ENCODE measurements at regions not wholly inside any gene's neighbourhood (a gene's known extent, or its start where the extent isn't known, plus 50 kb on each side); places are given as distances from the start of the nearest gene placed in this dataset.
"Not testable (repeated sequence)": the region's sequence is repeated elsewhere in the genome, so short reads cannot be mapped to it uniquely, and the experiment has no call there.

DNA sequence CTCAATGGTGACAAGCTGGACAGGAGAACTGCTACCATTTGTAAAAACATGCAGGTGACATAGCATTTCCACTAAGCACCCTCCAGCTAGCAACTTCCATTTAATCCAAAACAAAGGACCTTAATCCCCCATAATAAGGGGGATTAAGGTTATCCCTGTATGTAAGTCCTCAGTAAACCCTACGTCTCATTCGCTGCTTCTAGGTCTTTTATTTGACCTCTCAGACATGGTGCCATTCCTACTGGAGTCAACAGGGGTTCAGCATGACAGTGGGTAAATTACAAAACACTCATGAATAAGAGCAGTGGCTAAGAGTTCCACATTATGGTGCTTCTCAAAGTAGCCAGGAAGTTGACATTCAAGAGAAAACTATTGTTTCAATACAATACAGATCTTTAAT, 121.8 kb upstream of the CAV2 start:
- DNase-seq (ENCODE audit: low read depth) = no peak

DNA sequence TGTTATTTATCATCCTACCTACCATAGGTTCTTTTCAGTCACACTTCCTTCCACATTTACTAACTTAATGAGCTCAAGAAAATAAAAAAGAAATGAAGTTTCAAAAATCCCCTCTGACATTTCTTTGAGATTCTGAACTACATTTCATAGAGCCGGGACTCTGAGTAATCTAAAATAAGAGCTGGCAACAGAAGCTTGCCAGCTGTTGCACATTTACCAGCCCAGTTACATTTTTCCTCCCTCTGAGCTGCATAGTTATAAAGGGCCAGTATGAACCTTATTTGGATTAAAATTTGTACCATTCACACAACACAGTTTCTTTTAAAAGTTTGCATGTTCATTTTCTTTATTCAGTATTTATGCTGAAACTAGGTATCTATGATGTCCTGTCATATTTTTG, 119.5 kb upstream of the CAV2 start:
- no peak for DNase-seq (ENCODE audit: low read depth)

DNA sequence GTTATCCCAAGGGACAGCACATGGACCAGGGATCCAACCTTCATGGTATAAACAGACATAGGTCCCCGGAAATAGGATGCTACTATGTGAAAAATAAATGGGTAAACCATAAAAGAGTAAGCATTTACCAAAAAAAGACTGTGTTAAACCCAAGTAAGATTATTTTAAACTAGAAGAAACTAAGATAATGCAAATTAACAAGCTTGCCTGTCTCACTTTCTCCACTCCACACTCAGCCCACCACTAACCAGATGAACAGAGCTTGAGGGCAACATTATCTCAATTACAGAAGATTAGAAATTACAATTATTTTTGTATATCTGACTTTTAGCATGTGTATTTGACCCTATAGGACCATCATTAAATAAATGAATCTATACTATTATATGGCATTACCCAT, 117.2 kb upstream of the CAV2 start:
- no peak for DNase-seq (ENCODE audit: low read depth)

DNA sequence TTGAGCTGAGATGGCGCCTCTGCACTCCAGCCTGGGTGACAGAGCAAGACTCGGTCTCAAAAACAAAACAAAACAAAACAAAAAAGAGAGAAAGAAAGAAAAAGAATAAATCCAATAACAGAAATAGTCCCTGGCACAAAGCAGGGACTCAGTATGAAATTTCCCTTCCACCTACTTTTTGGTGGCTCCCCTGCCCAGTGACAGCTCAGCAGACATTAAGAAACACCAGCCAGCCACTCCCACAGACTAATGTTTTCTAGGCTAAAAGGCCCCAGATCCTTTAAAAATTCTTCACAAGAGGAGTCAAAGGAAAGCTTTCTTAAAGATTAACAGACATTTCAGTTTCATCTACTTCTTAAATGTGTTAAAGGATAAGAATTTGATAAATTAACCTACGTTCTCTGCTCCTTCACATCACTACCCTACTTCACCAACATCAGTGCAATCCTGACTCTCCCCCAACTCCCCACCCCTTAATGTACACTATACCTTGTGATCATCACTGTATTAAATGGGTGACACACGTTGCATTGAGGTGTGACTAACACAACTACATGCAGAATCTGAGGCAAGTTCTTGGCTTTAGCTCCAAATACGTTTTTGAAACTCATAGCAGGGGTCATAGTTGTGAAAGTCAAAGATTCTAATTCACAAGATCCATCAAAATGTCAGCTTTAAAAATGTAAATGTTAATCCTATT, 114.5 kb upstream of the CAV2 start:
- DNase-seq (ENCODE audit: low read depth) = no peak

DNA sequence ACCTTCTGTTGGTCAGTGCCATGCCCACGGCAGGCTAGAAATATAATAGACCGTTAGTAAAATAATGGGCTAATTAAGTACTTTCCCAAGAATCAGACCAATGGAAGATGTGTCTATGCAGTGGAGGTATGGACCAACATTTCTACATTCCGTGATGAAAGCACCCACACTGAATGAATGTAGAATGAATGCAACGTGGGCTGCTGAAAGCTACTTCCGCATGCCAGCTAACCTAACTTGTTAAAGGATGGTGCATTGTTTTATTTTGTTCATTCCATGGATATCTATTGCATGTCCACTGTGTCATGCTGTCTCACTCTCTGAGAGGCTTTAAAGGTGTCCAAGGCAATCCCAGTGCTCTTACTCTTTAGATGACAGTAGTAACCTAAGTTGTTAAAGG, 112.9 kb upstream of the CAV2 start:
- no peak for DNase-seq (ENCODE audit: low read depth)

DNA sequence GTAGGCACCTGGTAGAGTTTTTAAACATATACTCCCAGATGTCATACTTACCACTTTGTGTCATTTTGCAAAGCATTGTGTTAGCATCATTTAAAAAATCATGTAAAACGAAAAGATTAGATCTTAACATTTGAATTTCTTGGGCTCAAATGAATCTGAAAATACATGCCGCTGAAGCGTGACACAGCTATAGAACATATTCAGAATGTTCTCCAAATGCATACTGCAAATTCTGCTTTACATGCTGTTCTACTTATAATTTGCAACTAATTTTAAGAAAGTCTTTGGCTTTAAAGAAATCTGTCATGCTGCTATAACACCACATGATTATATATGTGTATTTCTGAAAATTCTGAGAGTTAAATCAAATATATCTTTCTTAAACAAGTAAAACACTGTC, 109.2 kb upstream of the CAV2 start:
- no peak for DNase-seq (ENCODE audit: low read depth)

DNA sequence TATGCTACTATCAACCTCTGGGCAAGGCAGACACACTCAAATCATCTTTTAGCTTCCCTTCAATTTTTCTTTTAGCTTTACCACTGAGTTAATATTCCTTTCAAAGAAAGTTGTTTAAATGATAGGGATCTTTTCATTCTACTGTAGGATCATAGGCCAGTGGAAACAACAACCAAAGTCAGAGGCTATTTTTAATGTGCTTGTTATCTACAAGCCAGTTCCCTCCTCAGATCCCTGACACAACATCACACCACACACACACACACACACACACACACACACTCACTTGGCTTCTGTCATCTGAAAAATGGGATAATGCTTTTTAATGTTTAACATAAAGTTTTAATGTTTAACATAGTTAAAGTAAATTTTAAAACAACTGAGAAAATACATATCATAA, 106.7 kb upstream of the CAV2 start:
- no peak for DNase-seq (ENCODE audit: low read depth)

DNA sequence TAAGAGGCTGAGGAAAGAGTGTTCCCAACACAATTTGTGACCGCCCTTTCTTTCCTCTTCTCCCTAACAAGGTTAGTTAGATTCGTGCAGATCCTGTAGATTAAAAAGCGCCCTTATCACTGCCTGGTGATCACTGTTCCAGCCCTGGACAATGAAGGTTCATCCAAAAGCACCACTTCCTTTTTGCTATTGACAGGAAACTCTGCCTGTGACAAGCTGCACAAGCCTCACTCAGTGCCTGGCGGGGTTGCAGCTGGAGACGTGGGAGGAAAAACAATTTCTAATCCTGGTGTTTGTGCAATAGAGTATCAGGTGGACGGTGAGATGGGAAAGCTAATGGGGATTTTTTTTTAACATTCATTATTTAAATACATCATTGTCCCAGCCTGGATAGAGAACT, 105.9 kb upstream of the CAV2 start:
- no peak for DNase-seq (ENCODE audit: low read depth)

DNA sequence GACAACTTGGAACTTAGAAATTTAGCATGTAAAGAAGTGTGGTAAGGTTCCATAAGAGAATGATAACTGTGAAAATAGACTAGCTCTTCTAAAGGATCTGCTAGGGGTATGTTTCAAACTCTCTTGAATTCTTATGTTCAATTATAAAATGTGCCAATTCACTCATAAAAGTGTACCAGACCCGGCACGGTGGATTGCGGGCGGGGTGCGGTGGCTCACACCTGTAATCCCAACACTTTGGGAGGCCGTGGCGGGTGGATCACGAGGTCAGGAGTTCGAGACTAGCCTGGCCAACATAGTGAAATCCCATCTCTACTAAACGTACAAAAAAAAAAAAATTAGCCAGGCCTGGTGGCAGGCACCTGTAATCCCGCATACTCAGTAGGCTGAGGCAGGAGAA, 105.4 kb upstream of the CAV2 start:
- DNase-seq (ENCODE audit: low read depth) = no peak

DNA sequence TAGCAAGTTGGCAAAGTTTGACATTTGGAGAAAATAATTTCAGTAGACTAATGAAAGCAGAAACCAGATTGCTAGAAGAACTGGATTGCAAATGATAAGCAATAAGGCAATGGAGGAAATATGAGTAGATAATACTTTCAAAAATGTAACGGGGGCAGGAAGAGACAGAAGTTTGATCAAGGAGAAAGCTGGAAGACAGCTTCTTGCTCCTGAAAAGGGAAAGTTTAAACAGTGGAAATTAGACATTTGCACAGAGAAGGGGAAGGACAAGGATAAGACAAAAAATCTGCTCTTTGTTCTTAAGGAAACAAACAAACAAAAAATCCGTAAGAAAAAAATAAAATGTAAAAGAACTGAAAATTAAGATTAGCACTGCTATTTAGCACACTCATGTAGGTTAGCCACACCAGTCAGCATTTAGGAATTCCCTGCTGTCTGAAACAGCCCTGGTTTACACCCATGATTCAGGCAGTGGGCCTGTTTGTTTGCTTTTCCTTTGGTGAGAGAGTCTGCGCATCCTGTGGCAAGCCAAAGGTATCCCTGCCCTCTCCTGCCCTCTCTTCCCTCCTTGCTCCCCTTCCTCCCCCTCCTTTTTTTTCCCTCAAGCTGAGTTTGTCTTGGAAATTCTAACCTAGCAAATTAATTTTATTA, 104.3 kb upstream of the CAV2 start:
- no peak for DNase-seq (ENCODE audit: low read depth)

DNA sequence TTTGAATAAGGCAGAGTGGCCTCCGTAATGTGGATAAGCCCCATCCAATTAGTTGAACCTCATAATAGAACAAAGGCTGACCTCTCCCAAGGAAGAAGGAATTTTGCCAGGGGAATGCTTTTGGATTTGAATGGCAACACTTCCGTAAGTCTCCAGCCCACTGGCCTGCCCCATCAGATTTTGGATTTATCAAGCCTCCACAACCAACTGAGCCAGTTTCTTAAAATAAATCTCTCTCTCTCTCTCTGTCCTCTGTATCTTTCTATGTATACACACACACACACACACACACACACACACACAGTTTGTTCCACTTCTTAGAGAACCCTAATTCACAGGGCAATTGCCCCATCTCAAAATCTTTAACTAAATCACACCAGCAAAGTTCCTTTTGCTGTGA, 100.9 kb upstream of the CAV2 start:
- DNase-seq (ENCODE audit: low read depth) = no peak

DNA sequence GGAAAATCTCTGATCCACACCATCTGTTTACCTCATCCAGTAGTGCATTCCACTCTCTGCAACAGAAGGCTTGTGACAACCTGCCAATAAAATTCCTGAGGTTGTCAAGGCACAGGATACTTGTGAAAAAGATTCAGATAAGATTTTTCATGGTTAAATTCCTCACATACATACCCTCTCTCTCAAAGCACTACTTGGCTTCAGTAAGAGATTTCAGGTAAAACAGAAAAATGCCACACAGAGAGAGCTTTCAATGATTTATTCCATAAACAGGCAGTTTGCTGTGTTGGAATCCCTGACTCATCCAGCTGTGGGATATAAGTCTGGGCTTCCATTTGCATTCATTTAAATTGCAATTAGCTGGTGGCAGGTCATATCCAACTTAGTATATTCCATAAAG, 99.7 kb upstream of the CAV2 start:
- no peak for DNase-seq (ENCODE audit: low read depth)

DNA sequence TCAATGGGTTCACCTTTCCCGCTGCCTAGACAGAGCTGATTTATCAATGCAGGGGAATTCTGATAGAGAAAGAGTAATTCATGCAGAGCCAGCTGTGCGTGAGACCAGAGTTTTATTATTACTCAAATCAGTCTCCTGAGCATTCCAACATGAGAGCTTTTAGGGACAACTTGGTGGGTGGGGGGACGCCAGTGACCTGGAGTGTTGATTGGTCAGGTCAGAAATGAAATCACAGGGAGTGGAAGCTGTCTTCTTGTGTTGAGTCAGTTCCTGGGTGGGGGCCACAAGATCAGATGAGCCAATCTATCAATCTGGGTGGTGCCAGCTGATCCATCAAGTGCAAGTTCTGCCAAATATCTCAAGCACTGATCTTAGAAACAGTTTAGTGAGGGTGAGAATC, 99.0 kb upstream of the CAV2 start:
- no peak for DNase-seq (ENCODE audit: low read depth)

DNA sequence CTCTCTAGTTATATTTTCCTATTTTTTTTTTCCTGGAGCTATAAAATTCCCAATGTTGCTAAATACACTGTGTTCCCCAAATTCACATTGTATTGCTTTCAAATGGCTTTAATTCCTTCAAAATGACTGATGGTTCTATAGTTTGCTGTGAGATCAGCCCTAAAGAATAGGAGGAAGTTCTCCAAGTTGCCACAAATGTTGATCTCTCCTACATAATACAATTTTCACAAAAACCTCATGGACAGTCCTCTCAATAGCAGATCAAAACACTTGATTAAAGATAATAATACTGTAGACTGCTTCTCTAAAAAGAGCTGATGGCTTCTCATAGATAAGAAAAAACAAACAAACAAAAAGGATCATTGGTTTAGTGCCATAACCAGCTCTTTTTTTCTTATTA, 97.8 kb upstream of the CAV2 start:
- no peak for DNase-seq (ENCODE audit: low read depth)

DNA sequence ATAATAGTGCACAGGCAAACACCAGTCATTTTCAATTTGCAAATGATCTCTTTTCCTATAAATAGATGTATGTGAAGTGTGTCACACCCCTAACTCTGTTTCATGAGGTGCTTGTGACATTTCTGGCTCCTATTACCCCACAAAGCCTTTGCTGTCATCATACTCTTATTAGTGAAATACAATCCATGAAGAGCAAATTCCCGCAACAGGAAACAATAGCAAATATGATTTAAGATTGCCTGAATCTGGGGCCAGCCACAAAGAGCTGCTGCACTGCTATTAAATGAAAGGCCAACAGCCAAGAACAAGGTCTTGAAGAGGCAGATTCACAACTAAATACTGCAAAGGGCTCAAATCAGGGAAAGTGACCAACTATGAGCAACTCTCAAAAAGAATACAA, 96.3 kb upstream of the CAV2 start:
- DNase-seq (ENCODE audit: low read depth) = no peak

DNA sequence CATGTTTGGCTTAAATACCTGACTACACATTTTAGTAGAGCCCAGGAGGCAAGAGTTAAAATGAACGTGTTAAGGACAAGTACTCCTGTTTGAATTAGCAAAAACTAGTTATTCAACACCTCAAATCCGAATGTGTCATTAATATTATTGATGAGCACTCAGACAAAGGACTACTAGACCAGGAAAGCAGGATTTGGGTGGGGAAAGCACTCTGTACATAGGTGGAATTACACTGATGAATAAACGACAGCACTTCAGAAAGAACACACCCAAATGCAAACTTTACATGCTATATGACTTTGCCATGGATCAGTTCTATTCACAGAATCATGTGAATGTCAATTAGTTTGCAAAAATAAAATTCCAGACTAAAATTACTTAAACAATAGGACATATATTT, 95.1 kb upstream of the CAV2 start:
- DNase-seq (ENCODE audit: low read depth) = no peak

DNA sequence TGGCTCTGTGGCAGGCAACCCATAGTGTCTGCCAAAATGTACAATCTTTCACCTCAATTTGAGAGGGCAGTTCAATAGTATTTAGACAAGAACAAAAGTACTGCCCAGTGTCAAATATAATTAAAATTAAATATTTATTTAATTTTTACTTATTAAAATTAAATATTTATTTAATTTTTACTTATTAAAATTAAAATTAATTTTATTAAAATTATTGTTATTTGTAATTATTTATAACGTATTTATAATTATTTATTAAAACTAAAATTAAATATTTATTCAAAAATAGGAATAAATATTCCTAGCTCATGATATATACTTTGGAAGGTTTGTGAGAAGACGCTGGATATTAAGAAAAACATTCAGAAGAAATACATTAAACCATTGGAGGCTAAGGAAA, 93.7 kb upstream of the CAV2 start:
- DNase-seq (ENCODE audit: low read depth) = no peak

DNA sequence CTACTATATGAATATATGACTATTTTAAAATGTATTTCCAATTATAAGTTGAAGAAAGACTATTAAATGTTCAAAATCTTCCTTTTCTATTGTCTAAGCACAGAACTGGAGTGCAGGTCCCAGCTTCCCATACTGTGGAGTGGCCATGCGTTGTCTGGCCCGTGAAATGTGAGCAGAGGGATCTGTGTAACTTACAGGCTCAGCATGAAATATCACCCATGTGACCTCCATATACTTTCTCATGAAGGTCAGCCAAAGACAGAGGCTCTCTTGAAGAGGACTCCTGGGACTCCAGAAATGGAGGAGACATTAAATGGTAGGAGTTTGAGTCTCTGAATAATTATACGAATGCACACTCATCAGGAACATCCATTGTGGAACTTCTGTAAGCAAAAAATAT, 92.4 kb upstream of the CAV2 start:
- DNase-seq (ENCODE audit: low read depth) = no peak

DNA sequence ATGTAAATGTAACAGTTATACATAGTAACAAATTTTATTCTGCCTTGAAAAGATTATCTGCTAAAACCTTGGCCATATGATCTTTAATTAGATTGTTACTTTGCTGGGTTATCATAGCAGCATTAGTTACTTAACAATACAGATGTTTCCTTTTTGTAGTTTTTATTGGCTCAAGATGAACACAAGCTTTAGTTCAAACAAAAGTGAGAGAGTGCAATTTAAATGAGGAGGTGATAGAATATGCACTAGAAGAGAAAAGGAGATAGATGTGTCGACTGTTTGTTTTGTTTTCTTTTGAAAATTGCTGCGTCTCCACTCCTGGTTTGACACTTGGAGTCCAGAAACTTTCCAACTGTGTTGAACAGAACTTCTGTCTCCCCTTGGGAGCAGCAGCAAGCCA, 91.4 kb upstream of the CAV2 start:
- DNase-seq (ENCODE audit: low read depth) = no peak

DNA sequence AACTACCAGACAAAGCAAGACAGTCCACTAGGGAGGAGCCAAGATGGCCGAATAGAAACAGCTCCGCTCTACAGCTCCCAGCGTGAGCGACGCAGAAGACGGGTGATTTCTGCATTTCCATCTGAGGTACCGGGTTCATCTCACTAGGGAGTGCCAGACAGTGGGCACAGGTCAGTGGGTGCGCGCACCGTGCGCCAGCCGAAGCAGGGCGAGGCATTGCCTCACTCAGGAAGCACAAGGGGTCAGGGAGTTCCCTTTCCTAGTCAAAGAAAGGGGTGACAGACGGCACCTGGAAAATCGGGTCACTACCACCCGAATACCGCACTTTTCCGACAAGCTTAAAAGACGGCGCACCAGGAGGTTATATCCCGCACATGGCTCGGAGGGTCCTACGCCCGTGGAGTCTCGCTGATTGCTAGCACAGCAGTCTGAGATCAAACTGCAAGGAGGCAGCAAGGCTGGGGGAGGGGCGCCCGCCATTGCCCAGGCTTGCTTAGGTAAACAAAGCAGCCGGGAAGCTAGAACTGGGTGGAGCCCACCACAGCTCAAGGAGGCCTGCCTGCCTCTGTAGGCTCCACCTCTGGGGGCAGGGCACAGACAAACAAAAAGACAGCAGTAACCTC, 90.6 kb upstream of the CAV2 start:
- DNase-seq (ENCODE audit: low read depth) = not testable (repeated sequence)

DNA sequence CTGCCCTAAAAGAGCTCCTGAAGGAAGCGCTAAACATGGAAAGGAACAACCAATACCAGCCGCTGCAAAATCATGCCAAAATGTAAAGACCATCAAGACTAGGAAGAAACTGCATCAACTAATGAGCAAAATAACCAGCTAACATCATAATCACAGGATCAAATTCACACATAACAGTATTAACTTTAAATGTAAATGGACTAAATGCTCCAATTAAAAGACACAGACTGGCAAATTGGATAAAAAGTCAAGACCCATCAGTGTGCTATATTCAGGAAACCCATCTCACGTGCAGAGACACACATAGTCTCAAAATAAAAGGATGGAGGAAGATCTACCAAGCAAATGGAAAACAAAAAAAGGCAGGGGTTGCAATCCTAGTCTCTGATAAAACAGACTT, 88.8 kb upstream of the CAV2 start:
- not testable (repeated sequence) for DNase-seq (ENCODE audit: low read depth)

DNA sequence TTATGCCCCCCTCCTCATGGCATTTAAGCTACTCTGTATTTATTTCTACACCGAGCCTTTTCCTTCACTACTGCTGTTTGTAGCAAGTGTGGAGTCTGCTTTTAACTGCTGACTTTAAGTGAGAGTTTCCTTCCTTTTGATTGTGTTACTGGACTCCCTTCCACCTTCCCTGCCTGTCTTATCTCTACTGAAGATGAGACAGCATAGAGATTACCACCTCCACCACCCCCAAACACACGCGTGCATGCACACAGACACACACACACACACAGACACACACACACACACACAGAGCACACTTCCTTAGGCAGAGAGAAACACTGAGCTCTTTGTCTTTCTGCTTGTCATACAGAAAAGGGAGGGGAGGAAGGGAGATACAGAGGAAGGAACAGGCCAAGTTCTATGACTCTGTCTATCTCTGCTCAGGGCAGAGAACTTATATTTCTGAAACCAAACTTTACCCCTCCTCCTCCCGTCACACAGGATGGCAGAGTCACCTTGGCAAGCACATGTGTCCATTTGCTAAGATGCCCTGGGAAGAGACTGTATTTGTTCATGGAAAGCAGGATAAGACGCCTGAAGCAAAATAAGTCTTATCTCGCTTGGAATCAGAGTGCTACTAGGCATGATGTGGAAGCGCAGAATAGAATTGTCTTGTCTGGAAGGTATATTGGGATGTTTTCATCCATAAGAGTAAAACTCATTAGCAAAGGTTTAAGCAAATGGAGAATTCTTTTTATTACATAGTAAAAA, 81.8 kb upstream of the CAV2 start:
- no peak for DNase-seq (ENCODE audit: low read depth)

DNA sequence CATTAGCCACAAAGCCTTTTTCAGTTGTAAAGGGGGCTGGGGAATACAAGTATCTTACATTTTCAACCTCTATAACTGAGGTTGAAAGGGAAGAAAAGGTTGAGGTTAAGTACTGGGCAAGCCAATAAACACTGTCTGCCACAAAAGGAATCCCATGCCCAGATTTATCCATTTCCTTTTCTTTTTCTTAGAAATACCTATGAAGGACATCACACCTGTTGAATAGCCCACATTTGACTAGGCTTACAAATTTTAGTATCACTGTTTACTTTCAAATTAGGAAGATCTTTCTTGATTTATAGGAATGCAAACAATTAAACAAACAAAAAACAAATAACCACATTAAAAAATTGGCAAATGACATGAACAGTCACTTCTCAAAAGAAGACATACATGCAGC, 81.0 kb upstream of the CAV2 start:
- DNase-seq (ENCODE audit: low read depth) = no peak
